ENCODE measurements at regions not wholly inside any gene's neighbourhood (a gene's known extent, or its start where the extent isn't known, plus 50 kb on each side); places are given as distances from the start of the nearest gene placed in this dataset.

GRCh38 chr16:80171199-80171598 lies 369.6 kb upstream of the DYNLRB2 start:
- FAIRE-seq: no peak

GRCh38 chr16:80167657-80168390 lies 373.0 kb upstream of the DYNLRB2 start:
- no peak for FAIRE-seq

- no peak for FAIRE-seq
Measured at GRCh38 chr16:80166082-80166481, 374.7 kb upstream of the DYNLRB2 start.

DNA sequence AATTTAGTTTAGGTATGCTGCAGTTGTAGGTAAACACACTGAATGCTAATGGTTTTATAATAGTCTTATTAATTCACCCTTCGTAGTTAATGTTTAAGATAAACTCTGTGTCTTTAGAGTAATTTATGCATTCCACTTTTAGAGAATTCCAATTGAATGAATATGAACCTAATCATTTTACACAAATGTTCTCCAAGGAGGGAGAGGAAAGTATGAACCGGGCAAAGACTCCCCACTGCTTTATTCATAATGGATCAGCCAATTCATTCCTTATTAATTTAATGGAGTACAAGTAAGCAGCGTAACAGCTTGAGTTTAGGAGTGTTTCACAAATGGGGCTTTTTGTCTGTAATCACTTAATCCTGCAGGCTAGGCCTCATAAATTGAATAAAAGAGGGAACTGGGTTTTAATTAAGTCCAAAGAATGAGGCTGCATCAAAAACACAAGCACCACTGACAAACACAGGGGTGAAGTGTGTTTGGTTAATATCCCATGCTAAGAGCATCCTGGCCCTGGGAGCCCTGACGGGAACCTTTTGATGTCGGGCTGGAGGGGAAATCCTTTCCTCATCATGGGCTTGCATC lies 375.7 kb upstream of the DYNLRB2 start:
- FAIRE-seq: no peak

DNA sequence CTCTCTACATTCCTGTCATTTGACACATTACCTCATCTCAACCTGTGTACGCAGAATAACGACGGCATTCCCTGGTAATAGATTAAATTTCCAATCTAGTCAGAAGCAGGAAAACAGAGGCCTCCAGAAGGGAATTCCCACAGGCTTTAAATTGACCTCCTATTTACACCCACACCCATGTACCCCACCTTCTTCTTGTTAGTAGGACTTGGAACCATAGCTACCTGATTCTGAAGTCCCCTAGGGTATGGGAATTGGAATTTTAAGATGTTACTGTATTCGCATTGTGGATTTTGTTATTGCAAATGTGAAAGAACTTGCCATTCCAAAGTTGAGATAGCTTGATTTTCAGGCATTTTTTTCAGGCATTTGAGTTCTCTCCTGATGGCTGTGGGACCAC lies 377.5 kb upstream of the DYNLRB2 start:
- FAIRE-seq: no peak

DNA sequence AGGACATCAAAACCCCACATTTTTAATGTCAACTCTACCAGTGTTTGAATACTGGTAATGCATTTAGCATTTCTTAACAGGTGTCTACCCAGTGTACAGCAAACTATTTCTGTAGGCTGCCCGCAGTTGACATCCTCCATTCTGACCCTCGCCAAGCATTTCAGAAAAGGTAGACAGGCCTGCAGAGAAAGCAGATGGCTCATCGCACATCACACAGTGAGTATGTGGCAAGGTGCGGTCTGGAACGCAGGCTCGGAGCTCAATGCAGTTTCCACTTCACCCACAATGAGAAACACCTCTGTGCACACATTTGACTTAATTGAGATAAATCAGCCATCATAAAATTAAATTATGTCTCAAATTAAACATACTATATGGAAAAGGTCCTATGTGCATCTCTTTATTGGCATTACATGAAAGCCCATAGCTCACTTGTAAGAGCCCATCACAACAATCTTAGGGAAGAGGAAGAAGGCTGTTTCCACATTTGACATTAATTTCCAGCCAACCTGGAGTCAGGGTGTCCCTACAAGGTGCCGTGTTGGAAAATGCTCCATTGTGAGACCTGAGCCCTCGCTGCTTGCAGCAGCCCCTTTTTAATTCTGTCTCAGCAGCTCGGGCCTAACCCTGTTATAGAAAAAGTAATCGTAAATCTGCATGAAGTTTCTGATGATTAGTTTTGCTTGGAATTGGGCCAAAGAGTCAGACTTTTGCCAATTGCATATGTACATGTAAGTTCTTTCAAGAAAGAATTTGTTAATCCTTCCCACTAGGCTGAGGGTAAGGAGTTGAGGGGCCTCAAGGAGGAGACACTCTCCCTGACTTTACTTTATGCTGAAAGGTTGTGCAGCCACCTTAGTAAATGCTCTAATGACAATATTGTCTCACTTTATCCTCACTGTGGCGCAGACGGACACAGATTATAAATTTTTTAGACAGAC lies 378.7 kb upstream of the DYNLRB2 start:
- FAIRE-seq: no peak

GRCh38 chr16:80158766-80159165 lies 382.0 kb upstream of the DYNLRB2 start:
- no peak for FAIRE-seq

GRCh38 chr16:80151722-80152111 lies 389.1 kb upstream of the DYNLRB2 start:
- no peak for FAIRE-seq

DNA sequence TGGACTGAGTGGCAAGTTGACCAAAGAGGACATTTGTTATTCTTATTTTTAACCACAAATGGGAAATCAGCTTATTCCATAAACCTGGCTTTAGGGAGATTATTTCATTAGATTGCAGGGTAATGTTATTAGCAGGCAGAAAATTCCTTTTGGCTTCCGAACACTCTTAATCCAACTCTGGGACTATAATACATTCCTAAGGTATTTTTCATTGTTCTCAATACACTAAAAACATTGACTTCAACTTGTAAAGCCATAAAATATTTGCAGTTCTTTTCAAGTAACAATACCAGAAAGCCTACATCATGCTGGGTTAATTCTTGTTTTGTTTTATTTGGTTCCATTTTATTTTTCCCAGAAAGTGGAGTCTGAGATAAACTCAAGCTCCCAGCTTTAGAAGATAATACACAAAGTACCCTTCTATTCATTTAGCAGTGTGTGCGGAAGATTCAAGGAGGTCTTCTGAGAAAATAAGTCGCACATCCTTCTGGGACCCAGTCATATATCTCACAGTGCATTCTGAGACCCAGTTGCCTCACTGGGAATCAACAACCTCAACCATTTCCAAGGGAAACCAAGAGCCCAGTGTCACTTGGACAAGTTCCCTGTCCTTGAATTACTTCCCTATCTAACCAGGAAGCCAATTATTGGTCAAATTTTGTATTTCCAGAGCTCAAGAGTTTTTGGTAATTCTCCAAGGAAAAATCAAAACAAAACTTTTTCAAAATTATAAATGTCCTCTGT lies 389.6 kb upstream of the DYNLRB2 start:
- no peak for FAIRE-seq

DNA sequence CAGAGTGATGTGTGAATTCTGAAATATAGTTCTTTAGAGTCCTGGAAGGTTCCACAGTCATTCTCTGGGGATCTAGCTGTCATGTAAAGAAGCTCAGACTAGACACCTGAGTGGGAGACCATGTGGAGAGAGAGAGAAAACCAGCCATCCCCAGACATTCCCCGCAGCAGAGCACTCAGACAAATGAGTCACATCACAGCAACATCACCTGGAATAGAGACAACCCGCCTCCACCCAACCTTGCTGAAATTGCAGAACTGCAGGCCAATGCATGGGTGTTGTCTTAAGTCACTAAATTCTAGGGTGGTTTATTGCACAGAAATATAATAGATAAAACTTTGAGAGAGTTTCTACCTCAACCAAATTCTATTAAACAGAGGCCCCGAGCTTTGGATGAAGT lies 392.0 kb upstream of the DYNLRB2 start:
- no peak for FAIRE-seq

- no peak for FAIRE-seq
Measured at GRCh38 chr16:80147026-80147655, 393.7 kb upstream of the DYNLRB2 start.

DNA sequence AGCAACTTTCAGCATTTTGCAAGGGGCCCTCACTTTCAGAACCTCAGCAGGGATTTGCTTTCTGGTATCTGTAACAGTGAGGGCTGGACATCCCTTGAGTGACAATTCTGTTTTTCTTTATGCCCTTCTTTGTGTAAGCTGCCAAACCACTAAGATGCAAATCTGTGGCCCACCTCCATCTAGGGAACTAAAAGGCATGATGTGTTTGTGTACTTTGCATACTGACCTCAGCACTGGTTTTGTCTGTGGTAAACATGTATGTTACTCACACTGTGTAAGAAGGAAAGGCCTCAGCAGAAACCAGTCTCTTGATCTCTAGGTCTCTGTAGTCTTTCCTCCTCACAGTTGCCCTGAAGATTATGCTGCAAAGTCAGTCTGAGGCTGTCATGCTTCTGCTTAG lies 396.6 kb upstream of the DYNLRB2 start:
- FAIRE-seq: no peak

GRCh38 chr16:80142940-80143339 lies 397.9 kb upstream of the DYNLRB2 start:
- no peak for FAIRE-seq

GRCh38 chr16:80142281-80142680 lies 398.5 kb upstream of the DYNLRB2 start:
- no peak for FAIRE-seq

DNA sequence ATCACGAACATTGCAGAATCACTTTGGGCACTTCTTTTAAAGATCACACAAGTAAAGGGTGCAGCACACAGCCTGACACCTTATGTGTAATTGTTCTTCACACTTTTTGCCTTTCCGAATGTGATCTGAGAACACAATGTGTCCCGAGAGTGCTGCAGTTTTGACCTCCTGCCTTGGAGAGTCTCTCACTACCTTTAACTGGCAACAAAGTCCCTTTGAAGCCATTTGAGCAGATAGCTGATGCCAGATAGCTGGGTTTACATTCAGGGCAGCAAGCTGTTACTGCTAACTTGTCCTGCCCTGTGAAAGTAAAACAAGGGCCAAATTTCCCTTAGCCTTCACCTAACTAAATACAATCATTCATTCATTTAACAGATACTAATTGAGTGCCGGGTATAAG lies 411.0 kb upstream of the DYNLRB2 start:
- no peak for FAIRE-seq

DNA sequence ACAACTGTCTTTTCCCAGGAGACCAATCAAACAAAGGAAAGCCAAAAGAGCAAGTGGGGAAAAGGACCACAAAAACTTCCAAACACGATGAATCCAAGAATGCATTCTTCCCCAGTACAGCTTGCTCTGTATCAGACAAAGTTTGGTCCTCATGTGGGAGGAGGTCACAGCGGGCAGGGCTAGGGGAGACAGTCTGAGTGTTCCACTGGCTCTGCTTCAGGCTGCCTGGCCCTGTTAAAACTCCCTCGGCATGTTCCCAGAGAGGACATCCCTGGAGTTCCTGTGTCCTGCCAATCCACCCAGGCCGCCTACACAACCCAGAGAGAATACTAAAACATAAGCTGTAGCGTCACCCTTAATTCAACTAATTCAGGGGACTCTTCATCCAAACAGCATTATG lies 415.1 kb upstream of the DYNLRB2 start:
- no peak for FAIRE-seq

DNA sequence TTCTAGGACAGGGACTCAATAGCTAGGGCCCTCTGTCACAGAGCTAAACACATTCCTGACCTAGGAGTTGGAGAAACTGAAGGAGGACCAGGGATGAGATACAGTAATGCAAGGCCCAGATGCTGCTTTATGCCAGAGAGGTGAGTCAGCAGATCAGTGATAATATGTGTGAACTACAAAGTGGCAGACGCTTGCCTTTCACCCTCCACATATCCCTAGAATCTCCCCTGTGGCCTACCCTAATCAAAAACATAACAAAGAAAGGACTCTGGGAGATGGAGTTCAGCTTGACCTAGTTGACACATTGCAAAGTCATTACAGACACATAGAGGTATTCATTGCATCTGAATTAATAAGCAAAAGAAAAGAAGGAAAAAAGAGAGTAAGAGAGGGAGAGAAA lies 417.6 kb upstream of the DYNLRB2 start:
- no peak for FAIRE-seq

DNA sequence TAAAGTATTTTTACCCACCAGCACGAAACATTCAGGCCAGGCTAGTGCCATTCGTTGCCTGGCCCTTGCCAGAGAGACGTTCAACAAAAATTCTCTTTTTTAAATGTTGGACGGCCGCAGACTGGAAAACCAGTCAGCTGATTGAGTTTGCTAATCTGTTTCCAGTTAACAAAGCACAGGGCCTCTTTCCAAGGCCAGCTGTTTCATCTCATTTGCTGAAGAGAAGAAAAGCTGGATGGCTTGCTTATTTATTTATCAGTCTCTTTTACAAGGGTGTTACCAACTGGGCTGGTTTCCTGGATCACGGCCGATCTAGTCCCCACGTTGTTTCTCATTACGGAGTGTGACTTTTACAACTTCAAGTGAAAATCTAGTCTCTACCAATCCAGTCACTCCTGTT lies 418.7 kb upstream of the DYNLRB2 start:
- no peak for FAIRE-seq

DNA sequence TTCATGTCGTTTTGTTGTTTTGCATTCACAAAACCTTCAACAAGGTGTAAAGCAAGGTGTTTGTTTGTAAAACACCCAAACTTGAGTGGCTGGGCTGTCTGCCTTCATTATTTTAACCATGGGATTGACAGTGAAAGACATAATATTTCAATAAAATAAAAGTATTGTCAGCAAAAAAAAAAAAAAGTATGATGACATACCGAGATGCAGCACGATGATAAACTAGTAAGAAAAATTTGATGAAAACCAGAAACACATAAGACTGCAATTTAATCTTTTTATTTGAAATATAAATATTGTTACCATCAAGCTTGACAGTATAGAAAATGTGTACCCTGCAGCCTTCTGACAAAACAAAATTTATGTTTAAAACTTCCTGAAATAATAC lies 419.3 kb upstream of the DYNLRB2 start:
- no peak for FAIRE-seq

DNA sequence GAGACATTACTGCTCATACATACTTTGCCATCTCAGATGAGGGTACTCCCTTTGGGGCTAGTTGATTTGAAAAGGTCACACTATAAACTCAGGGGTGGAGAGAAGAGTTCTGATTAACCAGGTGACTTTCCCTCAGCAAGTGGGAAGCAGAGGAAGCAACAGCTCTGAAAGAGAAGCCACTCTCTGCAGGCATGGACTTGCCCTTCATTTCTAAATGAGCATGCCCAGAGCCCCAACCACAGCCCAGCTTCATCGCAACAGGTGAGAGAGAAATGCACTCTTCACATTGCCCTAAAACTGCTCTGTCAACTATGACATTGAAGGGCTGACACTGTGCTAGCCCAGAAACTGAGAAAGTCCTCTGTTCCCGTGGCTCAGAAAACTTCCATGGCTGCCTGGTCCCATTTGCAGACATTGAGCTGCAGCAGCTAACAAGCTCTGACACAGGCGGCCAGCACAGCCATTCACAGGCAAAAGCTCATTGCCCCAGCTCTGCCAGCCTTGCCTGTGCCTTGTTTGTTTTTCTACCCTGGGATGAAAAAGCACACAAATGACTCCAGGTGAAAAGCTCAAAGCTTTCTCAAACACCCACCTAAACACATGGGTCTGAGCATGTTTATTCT lies 419.8 kb upstream of the DYNLRB2 start:
- FAIRE-seq: no peak

DNA sequence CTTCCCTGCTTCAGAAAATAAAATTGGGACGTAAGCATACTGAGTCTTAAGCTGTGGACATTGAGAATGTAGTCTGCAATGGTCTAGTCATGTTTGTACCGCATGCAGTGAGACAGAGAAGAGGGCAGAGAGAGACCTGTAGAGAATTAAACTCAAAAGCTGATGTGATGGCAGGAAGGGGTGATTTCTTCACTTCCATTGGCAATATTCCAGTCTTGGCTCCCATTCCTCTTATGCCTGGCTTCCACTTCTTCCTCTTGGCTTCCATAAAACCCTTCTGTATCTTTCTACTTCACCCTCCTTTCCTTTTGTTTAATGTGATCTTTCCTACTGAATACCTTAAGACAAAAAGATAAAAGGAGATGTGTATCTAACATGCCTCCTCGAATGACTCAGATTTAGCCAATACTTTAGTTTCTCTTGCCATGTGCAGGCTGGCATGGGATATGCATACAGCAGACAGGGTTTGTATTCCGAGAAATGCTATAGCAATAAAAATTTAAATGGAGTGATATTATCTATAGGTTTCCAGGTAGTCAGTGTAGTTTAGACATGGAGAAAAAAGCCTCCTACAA lies 423.1 kb upstream of the DYNLRB2 start:
- FAIRE-seq: no peak

GRCh38 chr16:80116711-80117110 lies 424.1 kb upstream of the DYNLRB2 start:
- FAIRE-seq: no peak
